Fibroblast of peridontal ligament (primary cell): ENCODE measurements at regions not wholly inside any gene's neighbourhood (a gene's known extent, or its start where the extent isn't known, plus 50 kb on each side); places are given as distances from the start of the nearest gene placed in this dataset.
A peak's percentile ranks its signal among the peaks of the same experiment; 100 is the strongest.
"Not testable (repeated sequence)": the region's sequence is repeated elsewhere in the genome, so short reads cannot be mapped to it uniquely, and the experiment has no call there.

Experiments
- DNase-seq: peaks from one replicate; pipeline ENCODE4 v3.0.0-alpha.2; 2010; ENCODE audit errors: extremely low read depth

DNA sequence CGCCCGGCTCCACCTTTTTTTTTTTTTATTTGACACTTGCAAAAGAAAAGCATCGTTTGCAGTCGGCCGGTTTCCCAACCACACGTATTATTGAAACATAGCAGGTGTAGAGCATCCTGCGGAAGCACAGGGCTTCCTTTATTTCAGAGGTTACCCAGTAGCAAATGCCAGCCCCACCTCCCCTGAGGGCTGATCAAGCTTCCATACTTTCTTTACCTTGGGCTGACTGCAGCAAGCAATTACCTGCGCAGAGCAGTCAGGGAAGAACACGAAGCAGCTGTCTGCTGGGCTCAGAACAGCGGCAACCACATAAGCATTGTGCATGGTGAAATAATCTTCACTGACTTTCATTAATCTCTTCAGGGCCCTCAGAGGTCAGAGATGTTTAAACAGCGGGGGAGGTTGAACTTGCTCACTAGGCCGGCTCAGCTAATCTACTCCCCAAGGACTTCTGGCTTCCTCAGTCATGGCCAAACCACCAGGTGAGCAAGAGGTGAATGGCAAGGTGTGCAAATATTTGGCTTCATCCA is 784.7 kb upstream of the AUTS2 start:
- DNase-seq: no peak

DNA sequence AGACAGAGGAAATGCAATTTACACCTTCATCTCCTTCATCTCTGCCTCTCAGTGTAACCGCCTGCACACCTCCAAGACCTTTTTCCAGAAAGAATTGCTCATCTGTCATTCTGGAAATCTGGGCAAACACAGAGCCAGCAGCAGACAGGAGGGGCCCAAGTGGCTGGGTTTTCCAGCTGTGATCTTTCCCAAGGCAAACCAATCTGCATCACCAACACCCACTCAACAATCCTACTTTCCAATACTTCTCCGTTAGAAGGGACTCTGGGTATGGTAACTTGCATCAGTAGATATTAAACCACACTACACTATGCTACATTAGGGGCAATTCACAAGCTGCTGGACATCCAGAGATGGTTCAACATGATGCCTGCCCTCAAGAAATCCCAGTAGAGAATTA is 781.8 kb upstream of the AUTS2 start:
- no peak for DNase-seq

DNA sequence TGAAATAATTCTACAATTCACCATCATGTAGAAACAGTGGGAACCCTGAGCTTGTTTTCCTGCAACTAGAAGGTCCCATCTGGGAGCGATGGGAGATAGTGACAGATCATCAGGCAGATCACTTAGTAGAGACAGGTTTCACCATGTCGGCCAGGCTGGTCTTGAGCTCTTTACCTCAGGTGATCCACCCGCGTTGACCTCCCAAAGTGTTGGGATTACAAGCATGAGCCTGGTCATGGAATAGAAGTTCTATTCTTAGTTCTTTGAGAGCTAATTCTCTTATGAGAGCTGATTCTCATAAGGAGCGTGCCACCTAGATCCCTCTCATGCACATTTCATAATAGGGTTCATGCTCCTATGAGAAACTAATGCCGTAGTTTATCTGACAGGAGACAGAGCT is 778.0 kb upstream of the AUTS2 start:
- DNase-seq: no peak

DNA sequence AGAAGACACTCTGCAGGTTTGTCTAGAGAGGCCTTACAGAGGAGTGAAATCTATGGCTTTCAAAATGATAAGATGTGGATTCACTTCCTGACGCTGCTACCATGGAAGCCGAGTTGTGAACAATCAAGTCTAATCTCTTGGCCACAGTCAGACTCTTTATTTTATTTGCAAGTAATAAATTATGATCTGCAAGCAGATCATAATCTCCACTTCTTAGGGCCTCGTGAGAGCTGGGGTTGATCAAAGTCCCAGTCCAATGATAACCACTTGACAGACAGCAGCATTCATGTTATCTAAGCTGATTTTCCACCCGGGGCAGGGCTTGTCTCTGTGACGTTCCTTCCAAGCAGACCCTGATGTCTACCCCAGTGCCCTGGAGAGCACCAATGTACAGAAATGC is 776.4 kb upstream of the AUTS2 start:
- no peak for DNase-seq

DNA sequence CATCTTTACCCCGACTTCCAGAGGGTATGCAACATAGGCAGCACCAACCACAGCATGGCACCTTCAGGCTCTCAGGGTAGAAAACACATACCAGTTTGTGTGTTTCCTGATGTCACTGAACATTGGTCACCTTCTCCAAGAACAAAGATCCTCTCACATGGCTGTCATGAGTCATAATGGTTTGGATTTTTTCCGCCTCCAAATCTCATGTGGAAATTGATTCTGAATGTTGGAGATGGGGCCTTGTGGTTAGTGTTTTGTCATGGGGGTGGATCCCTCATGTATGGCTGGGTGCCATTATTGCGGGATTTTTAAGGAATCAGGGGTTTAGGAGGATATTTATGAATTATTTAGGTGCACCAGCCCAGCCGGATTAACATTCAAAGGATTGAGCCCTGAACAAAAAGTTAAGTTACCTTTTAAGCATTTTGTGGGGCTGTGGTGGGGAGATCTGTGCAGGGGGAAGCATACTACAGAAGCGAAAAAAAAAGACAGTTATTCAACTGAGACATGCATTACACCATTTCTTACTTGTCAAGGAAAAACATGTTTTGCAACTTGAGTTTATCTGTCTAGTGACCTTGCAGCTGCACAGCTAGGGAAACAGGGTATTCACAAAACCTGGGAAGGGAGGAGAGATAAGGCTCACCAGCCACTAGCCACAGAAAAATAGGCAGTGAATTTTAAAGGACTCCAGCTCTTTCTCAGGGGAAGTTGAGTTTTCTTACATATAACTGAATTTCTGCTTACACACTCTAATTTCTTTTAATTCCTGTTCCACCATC is 774.1 kb upstream of the AUTS2 start:
- no peak for DNase-seq

DNA sequence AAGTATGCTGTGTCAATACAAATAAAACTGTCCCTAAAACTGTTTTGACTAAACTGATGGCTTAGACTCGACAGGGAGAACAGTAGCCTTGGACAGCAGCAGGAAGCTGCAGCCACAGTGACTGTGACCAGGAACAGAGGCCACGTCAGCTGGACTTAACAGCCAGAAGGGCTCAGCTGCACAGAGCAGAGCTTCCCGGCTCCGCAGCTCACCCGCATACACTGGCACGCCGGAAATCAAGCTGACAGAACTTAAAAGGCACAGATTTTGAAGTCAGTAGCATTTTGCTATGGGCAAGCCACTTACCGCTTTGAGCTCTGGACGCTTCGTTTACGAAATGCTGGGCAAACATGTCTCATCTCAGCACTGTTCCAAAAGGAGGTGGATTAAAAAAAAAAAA is 769.7 kb upstream of the AUTS2 start:
- DNase-seq: peak; percentile 1

DNA sequence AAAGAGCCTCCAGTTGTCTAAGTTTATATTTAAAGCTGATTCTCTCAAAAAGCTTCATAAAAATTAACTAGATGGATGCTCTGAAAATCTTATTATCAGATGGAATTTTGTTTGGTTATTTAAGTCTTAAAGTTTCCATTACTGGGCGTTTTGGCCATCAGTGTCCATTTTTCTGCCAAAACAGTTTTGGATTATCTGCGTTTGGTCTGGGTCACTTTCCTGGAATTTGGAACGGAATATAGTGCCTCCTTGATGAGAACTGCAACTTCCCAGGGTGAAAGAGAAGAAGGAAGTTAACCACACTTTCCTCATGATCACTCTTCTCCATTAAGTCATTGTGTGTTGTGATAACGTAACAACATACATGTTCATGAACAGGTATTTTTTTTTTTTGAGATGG is 764.9 kb upstream of the AUTS2 start:
- no peak for DNase-seq

DNA sequence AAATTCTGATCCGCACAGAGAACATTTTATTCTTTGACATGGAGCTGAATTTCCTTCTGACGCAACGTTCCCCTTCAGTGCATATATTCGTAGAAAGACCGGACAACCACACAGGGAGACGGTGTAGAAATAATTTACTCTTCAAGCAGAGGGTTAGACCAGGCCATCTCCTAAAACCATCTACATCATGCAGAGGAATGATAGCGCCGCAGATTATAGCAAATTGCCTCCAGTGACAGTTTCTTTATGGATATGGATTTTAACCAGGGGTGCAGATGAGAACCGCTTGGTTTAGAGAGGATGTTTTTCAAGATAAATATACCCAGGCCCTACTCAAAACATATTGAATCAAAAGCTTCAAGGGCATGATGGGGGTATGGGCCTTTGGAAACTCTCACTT is 759.3 kb upstream of the AUTS2 start:
- DNase-seq: no peak

DNA sequence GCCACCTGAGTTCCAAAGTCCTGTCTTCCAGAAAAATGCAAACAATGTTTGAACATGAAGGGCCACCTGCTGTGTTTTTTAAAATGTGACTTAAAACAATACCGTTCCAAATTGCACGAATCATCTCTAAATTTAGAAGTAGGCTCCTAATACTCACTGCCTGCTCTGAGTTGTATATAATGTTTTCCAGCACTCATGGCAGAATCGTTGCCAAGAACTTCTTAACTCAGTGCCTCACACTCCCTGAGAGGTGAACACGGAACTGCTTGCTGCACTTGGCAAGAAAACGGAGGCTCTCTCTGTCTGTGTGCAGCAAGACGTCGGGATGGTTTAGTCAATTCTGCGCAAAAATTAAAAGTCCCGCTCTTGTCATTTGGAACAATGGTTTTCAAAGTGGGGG is 757.3 kb upstream of the AUTS2 start:
- no peak for DNase-seq

DNA sequence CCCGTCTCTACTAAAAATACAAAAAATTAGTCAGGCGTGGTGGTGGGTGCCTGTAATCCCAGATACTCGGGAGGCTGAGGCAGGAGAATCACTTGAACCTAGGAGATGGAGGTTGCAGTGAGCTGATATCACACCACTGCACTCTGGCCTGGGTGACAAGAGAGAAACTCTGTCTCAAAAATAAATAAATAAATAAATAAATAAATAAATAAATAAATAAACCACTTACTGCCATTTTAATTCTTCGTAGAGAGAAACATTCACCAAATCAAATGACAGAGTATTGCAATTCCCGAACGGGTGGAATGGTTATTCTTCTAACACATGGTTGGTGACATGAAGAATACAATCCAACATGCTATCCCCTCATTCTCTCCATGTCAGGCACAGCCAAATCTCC is 754.3 kb upstream of the AUTS2 start:
- not testable (repeated sequence) for DNase-seq

DNA sequence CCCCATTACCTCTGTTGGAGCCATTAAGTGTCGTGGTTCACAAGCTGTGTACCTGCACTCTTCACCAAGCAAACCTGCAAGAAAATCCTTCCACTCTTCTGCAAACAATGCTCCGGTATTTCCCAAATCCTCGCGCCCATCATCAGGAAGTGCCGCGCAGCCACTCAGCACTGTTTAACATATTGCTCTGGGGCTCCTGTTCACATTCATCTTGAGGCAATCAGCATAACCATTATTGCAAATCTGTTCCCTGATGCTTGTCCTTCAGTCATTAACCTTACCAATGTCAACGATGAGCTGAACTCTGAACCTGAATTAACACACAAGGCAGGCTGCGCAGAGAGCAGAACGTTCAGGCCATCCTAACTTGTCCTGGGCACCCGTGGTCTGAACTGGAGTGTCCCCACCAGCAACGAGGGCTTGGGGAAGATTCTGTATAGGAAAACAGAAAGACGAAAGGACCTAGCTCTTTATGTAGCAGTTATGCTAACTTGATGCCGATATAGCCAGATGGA is 751.4 kb upstream of the AUTS2 start:
- no peak for DNase-seq

DNA sequence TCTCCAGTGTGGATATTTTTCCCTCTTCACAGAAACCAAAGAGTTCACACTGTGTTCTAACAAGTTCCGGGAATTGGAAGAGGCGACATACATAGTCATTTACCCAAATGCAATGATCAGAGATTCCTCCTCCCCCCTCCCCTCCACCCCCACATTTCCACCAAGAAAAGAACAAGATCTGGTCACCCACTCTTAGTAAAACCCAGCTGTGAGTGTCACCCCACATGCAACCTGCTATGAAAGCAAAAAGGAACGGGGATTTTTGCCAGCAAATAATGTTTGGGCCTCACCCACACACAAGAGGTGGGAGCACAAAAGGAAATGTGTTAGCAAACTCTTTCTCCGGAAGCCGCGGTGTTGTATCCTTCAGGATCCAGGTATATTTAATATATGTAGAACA is 745.0 kb upstream of the AUTS2 start:
- no peak for DNase-seq

DNA sequence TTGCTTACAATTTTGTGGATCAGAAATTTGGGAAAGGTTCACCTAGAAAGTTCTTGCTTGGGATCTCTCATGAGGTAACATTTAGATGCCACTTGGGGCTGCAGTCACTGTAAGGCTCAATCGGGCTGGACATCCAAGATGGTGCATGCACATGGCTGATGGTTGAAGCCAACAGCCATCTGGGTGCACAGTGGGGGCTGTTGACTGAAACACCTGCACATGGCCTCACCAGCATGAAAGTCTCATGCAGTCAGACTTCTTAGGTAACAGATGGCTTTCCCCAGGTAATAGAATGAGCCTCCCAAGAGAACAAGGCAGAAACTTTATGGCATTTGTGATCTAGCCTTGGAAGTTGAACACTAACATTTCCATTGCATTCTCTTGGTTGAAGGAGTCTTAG is 740.7 kb upstream of the AUTS2 start:
- DNase-seq: no peak

DNA sequence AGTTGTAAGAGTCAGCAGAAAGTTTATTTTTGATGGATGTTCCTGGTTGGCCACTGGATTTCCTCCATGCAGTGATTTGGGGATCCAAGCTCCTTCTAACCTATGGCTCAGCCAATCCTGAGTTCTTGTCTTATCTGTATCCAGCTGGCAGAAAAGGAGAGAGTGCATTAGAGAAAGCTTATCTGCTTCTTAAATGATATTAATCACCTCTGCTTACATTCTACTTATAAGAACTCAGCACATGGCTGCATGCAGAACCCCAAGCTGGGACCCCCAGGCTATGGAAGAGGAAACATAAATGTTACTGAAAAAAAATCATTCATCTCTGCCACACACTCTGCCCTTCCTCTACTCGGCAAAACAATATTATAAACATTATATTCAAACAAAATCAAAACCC is 739.8 kb upstream of the AUTS2 start:
- DNase-seq: no peak

DNA sequence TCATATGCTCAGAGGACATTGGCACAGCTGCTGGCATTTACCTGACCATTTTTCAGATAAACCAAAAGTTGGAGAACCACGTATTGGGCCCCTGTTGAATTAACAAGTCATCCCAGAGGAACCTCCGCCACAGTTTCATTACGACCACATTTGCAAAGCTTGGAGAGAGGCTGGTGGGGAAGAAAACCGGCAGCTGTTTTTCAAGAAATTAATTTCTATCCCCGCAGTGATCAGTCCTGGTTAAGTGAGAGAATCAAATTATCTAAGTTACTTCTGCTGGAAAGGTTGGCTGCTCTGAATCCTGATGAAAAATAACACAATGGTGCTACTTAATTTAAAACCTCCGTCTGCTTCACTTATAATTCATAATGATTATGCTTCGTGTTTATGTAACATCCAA is 737.1 kb upstream of the AUTS2 start:
- no peak for DNase-seq

DNA sequence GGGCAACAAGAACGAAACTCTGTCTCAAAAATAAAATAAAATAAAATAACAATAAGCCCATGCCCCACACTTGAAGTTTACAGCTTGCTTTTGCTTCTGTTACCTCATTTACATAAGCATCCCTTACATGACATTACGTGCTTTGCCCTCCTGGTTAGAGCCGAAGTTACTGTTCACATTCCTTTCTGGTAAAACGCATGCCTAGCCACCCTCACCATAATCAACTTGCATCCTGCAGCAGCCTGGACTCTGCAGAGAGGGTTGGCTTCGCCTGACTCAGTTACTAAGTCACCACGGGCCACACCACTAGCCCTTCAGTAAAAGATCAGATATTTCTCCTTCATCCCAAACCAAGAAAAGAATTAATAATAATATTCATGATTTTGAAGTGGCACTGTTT is 736.0 kb upstream of the AUTS2 start:
- no peak for DNase-seq

DNA sequence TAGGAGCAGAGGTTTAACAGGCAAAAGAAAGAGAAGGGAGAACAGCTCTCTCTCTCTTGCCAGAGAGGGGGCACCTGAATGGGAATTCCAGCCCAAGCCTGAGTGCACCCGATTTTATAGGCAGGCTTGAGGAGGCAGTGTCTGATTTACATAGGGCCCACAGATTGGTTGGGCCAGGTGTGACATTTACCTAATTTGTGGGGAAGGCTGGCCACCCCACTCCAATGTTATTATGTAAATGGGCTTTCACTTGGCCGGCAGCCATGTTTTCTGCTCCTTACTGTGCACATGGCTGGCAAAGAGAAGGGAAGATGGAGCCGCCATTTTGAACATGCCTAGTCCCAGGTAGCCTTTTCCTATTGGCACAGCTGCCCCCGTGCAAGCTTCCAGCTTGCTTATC is 735.5 kb upstream of the AUTS2 start:
- DNase-seq: no peak

DNA sequence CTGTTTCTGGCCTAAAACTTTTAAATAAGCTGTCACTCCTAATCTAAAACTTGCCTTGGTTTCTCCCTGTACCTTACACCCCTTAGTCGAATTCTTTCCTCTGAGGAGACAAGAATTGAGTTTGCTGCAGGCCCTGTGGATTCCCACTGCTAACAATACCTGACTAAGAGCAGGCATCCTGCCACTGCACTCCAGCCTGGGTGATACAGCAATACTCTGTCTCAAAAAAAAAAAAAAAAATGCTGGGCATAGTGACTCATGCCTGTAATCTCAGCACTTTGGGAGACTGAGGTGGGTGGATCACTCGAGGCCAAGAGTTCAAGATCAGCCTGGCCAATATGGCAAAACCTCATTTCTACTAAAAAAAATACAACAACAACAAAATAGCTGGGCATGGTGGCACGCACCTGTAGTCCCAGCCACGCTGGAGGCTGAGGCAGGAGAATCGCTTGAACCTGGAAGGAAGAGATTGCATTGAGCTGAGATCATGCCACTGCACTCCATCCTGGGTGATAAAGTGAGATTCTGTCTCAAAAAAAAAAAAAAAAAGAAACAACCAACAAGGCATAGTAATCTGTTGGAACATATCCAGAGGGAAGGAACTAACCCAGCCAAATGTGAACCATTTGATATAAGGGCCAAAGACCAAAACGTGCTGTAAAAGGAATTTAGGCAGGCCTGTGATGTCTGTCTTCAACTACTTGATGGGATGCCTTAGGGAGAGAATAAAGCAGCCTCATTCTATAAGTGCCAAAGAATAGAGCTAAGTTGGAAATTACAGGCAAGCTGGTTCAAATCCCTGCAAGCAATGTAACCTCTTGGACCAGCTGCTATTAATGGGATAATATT is 732.7 kb upstream of the AUTS2 start:
- DNase-seq: no peak

DNA sequence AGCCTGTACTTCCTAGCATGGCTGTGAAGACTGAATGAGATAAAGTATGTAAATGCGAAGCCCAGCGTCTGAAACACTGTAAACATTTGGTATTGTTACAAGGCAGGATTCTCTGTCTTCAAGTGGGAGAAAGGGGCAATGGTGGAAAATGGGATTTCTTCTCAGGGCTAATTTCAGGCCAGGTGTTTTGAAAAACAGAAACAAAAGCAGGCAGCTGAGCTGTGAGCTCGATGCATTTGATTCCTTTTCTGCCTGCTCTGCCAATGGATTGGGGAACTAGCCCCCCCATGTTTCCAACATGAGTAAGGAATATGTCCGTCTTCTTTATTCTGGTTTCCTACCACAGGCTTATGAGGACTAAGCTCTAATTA is 732.1 kb upstream of the AUTS2 start:
- DNase-seq: no peak

DNA sequence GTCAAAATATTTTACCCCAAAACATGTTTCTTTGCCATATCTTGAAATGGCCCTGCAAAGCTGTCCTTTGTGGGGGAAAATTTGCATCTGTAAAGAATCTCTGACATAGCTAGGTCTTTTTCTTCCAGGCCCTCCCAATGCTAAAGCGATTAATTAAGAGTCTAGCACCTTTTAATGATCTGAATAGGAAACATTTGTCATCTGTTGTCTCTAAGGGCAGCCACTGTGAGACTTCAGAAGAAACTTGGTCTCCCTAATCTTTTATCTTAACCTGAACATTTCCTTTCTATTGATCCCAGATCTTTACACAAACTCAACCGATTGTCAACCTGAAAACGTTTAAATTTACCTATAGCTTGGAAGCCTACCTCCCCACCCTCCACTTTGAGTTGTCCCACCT is 731.6 kb upstream of the AUTS2 start:
- not testable (repeated sequence) for DNase-seq

DNA sequence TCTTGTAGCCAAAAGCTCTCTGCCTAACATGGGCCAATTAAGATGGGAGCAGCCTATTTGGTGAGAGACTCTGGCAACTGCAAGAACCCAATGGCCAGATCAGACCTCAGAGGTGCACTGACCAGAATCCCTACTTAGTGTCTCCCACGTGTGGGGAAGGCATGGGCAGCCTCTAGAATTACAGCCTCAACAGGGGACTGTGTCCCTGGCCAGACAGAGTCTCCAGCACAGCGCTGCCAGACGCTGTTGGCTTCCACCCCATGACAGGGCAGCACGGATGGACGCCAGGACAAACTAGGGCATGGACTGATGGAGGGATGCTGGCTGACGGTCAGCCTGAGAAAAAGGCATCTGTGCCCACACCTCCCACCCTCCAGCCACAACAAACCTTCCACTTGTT is 729.3 kb upstream of the AUTS2 start:
- DNase-seq: no peak

DNA sequence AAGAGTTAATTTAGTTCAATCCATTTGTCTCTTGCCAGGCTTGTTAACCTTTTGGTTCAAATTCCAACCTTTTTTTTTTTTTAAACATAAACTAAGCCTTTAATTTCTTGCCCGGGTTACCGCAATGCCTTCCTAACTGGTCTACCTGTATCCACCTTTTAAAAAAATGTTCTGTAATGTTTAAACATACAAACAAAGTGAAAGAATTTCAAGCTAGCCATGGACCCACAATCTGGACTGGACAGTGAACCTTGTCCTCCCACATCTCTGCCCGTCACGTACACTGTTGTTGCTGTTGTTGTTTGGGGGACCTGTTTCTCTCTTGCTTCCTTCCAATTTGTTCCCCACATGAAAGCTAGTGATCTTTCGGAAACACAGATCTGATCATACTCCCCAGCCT is 724.7 kb upstream of the AUTS2 start:
- no peak for DNase-seq

DNA sequence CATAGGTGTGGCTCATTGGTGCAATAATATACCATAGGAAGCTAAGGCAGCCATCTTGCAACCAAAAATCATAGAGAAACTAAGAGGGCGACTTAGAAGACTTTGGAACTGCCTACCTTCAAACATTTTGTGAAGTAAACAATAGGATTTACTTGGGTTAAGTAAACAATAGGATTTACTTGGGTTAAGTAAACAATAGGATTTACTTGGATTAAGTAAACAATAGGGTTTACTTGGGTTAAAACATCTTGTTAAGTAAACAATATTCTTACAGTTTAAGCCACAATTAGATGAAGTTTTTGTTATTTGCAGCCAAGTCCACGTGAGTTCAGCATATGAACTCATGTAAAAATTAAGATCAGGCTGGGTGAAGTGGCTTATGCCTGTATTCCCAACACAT is 722.4 kb upstream of the AUTS2 start:
- no peak for DNase-seq
